K562 (cell line): ENCODE measurements at regions not wholly inside any gene's neighbourhood (a gene's known extent, or its start where the extent isn't known, plus 50 kb on each side); places are given as distances from the start of the nearest gene placed in this dataset.
"Not testable (repeated sequence)": the region's sequence is repeated elsewhere in the genome, so short reads cannot be mapped to it uniquely, and the experiment has no call there.

Source experiments
- ATAC-seq: fragments of 200-7000 bp; cut with Tn5 transposase; 3 replicates; pipeline ENCODE4 v1.9.1; 2020; ENCODE audit warnings: moderate library complexity
- BruUV-seq: library from RNA; stranded (reverse); fragments of 400-500 nt; replicated peaks from 2 replicates; lab custom pipeline; 2021; lab: Mats Ljungman, UMichigan
- CTCF ChIA-PET: fragments of 300-600 bp; formaldehyde crosslinking; extraction: SDS; loops from one replicate; lab custom pipeline; 2021; ENCODE audit warnings: low intra/inter-chr PET ratio; lab: Yijun Ruan, JAX
- POLR2A ChIA-PET: fragments of 300-600, 350-650 bp; sonication (Branson Sonifier 250); formaldehyde crosslinking; extraction: SDS; loops from one replicate; lab custom pipeline; 2021; ENCODE audit warnings: antibody characterized with exemption, inconsistent platforms; lab: Yijun Ruan, JAX
- DNase-seq, 4 experiments: peaks; one replicate each; pipeline versions ENCODE4 v3.0.0 to v3.0.0-alpha.2; 2011 to 2018; ENCODE audit warnings: low spot score in 3 of 4, mixed read lengths in 3 of 4; ENCODE audit errors: extremely low read depth in 1 of 4
- FAIRE-seq: peaks from 2 replicates; lab custom pipeline; 2011; peaks lifted over from hg19 to GRCh38; lab: Jason Lieb, UNC
- H2AFZ ChIP-seq: 2 replicates; pipeline ENCODE4 v1.6.0; 2011; ENCODE audit warnings: low read depth, low read length, control low read depth, inconsistent platforms
- H3K27ac ChIP-seq: fragments of 200-600 bp; 3 replicates; pipeline ENCODE4 v1.8.0; 2011; ENCODE audit warnings: low read depth, mild to moderate bottlenecking, control low read depth, inconsistent platforms, low read length, moderate library complexity, mixed read lengths; ENCODE audit errors: extremely low read depth
- H3K27me3 ChIP-seq, 2 experiments: fragments of 300-600 bp in 1 of 2; 2 replicates in 1 of 2; 3 replicates in 1 of 2; pipeline versions ENCODE4 v1.6.0 to v1.8.0; 2011; ENCODE audit warnings: inconsistent platforms in 2 of 2, low read length in 2 of 2, mild to moderate bottlenecking in 1 of 2, mixed read lengths in 1 of 2, moderate library complexity in 1 of 2; ENCODE audit not compliant: control insufficient read depth in 2 of 2, insufficient read depth in 2 of 2
- H3K36me3 ChIP-seq: fragments of 300-600 bp; 3 replicates; pipeline ENCODE4 v1.8.0; 2011; ENCODE audit warnings: mild to moderate bottlenecking, low read length, inconsistent platforms; ENCODE audit not compliant: control insufficient read depth, insufficient read depth
- H3K4me1 ChIP-seq, 2 experiments: fragments of 200-600 bp in 1 of 2; replicated peaks in 1 of 2; 2 replicates in 1 of 2; 3 replicates in 1 of 2; pipeline versions ENCODE4 v1.5.1 to v1.8.0; 2011; ENCODE audit warnings: inconsistent platforms in 2 of 2, low read length in 2 of 2, mild to moderate bottlenecking in 1 of 2, mixed read lengths in 1 of 2, moderate library complexity in 1 of 2; ENCODE audit not compliant: control insufficient read depth in 2 of 2, insufficient read depth in 2 of 2
- H3K4me2 ChIP-seq: 2 replicates; pipeline ENCODE4 v1.6.1; 2011; ENCODE audit warnings: low read length, control low read depth, inconsistent platforms, mixed read lengths; ENCODE audit not compliant: insufficient read depth
- H3K4me3 ChIP-seq: fragments of 200-600 bp; sonication (generic), shearing (Covaris generic); 2 replicates; pipeline ENCODE4 v1.5.1; 2016; ENCODE audit warnings: control low read depth, inconsistent platforms
- H3K79me2 ChIP-seq: fragments of 200-600 bp; 3 replicates; pipeline ENCODE4 v1.8.0; 2011; ENCODE audit warnings: low read length, inconsistent platforms; ENCODE audit not compliant: control insufficient read depth, insufficient read depth
- H3K9ac ChIP-seq, 2 experiments: 2 replicates each; pipeline versions ENCODE4 v1.6.0 to v1.6.1; 2011; ENCODE audit warnings: low read depth in 2 of 2, low read length in 2 of 2, control low read depth in 1 of 2, inconsistent platforms in 1 of 2, mild to moderate bottlenecking in 1 of 2, mixed read lengths in 1 of 2; ENCODE audit not compliant: insufficient read depth in 1 of 2
- H3K9me1 ChIP-seq: one replicate; pipeline ENCODE4 v1.6.0; 2011; ENCODE audit warnings: inconsistent platforms, mild to moderate bottlenecking, low read length, moderate library complexity; ENCODE audit not compliant: control insufficient read depth, insufficient read depth
- H3K9me3 ChIP-seq: replicated peaks from 2 replicates; pipeline ENCODE4 v1.5.1; 2011; ENCODE audit warnings: low read depth, low read length, inconsistent platforms; ENCODE audit not compliant: control insufficient read depth, insufficient read depth
- H4K20me1 ChIP-seq: replicated peaks from 2 replicates; pipeline ENCODE4 v1.6.1; 2011; ENCODE audit warnings: low read length, inconsistent platforms, mixed read lengths; ENCODE audit not compliant: control insufficient read depth, insufficient read depth
- CBFB ChIP-seq: sonication (generic); formaldehyde crosslinking; IDR thresholded peaks from 2 replicates; pipeline ENCODE4 v1.4.0; 2020; ENCODE audit warnings: mild to moderate bottlenecking, missing genetic modification reagents
- GTF2F1 ChIP-seq: IDR thresholded peaks from 2 replicates; pipeline ENCODE4 v1.6.1; 2011; ENCODE audit warnings: low read depth, low read length, improper control_type of control experiment
- HES1 ChIP-seq: fragments of 450-650 bp; IDR thresholded peaks from 2 replicates; pipeline ENCODE4 v1.6.1; 2016; ENCODE audit warnings: low read depth, mild to moderate bottlenecking, moderate library complexity
- POLR2H ChIP-seq: IDR thresholded peaks from 2 replicates; pipeline ENCODE4 v1.6.1; 2016; ENCODE audit warnings: missing genetic modification characterization, low read depth, mild to moderate bottlenecking, control low read depth, missing compliant biosample characterization, moderate library complexity
- POU5F1 ChIP-seq: fragments of 150-350 bp; IDR thresholded peaks from 2 replicates; pipeline ENCODE4 v1.6.1; 2014; ENCODE audit warnings: borderline replicate concordance, low read length, low read depth, mild to moderate bottlenecking; ENCODE audit not compliant: partially characterized antibody
- ZBED1 ChIP-seq: IDR thresholded peaks from 2 replicates; pipeline ENCODE4 v1.6.1; 2014
- ZNF134 ChIP-seq: fragments of 250-450 bp; sonication (Bioruptor Pico); conservative IDR thresholded peaks from 2 replicates; pipeline ENCODE4 v1.4.0; 2020
- ZNF507 ChIP-seq: conservative IDR thresholded peaks from 2 replicates; pipeline ENCODE4 v1.6.1; 2017; ENCODE audit warnings: missing genetic modification characterization, missing compliant biosample characterization
- ZNF583 ChIP-seq: fragments of 250-450 bp; sonication (Bioruptor Pico); IDR thresholded peaks from 2 replicates; pipeline ENCODE4 v1.4.0; 2020
- WGBS: fragments of 100-300 bp; shearing (Covaris generic); methylation state at CpG from one replicate; pipeline ENCODE4 v1.1.6; 2016; ENCODE audit warnings: low coverage, mixed read lengths; ENCODE audit not compliant: insufficient coverage; ENCODE audit errors: missing lambda C conversion rate; 5-methylcytosine and 5-hydroxymethylcytosine counted together
- in situ Hi-C: fragments of 300-500 bp; cut with MboI; formaldehyde crosslinking; loops from 4 replicates; pipeline ENCODE4 v1.15.0; 2018; ENCODE audit warnings: inconsistent platforms, mixed read lengths
- intact Hi-C: fragments of 100-400 bp; cut with micrococcal nuclease; formaldehyde crosslinking; loops from 2 replicates; pipeline ENCODE4 v1.14.2; 2022

DNA sequence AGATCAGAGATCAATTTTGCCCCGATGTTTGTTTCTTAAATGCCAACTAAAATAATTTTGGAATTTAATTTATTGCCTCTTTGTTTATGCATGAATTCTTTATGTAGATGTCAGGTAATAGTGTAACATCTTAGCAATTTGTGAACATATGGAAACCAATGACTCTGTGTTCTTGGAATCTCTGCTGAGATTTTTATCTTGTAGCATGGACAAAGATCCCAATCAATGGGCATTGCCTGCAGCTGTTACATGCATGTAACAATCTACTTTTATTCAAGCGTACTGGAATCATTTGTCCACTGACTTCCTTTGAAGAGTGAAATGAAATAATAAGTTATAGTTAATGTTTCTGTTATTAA, 61.6 kb upstream of the ARSJ start:
- H3K27me3 ChIP-seq: no peaks in the 10 kb centered on the region
- no peak overlapping the region for H3K9ac ChIP-seq
- WGBS: 9% methylated on average over 2 of the region's 2 CpGs
- H3K4me2 ChIP-seq: no peak overlapping the region
- TF ChIP-seq ZNF507 (no peak), ZBED1 (no peak)
- no peaks in the 10 kb centered on the region for H3K79me2 ChIP-seq
- H3K36me3 ChIP-seq: no peaks in the 10 kb centered on the region
- BruUV-seq: no TSS peak
- ChIA-PET CTCF (no interaction called here), POLR2A (no interaction called here)
- H3K4me1 ChIP-seq: no peaks in the 10 kb centered on the region
- H4K20me1 ChIP-seq: no peaks in the 10 kb centered on the region
- no peak overlapping the region for H3K4me3 ChIP-seq
- intact Hi-C loops (no loop called here), in situ Hi-C loops (no loop called here)
- DNase-seq (no peak), FAIRE-seq (no peak), ATAC-seq (no peak)
- no peaks in the 10 kb centered on the region for H3K9me1 ChIP-seq
- no peak overlapping the region for H2AFZ ChIP-seq
- H3K27ac ChIP-seq: no peak overlapping the region
- no peaks in the 10 kb centered on the region for H3K9me3 ChIP-seq

- Histone ChIP-seq H3K79me2 (no peaks in the 10 kb centered on the region), H3K9ac (no peak overlapping the region), H3K36me3 (no peaks in the 10 kb centered on the region), H2AFZ (no peak overlapping the region), H3K4me1 (no peaks in the 10 kb centered on the region), H3K4me2 (no peak overlapping the region), H4K20me1 (no peaks in the 10 kb centered on the region), H3K4me3 (no peak overlapping the region), H3K9me3 (no peaks in the 10 kb centered on the region), H3K9me1 (no peaks in the 10 kb centered on the region), H3K27me3 (no peaks in the 10 kb centered on the region), H3K27ac (no peak overlapping the region)
- CTCF ChIA-PET: no interaction called here
- DNase-seq (no peak), ATAC-seq (no peak), FAIRE-seq (no peak)
- BruUV-seq: no TSS peak
- POLR2A ChIA-PET: no interaction called here
- intact Hi-C loops: no loop called here
- no peak for TF ChIP-seq POU5F1
- no peak for TF ChIP-seq POLR2H (tag)
- TF ChIP-seq GTF2F1: no peak
- TF ChIP-seq ZNF134 (CRISPR knock-in tag): no peak
- no peak for TF ChIP-seq CBFB (CRISPR knock-in tag)
- TF ChIP-seq HES1: no peak
- no peak for TF ChIP-seq ZNF583 (CRISPR knock-in tag)
- in situ Hi-C loops: no loop called here
Observed at GRCh38 chr4:114043116-114043515, 63.7 kb upstream of the ARSJ start.

DNA sequence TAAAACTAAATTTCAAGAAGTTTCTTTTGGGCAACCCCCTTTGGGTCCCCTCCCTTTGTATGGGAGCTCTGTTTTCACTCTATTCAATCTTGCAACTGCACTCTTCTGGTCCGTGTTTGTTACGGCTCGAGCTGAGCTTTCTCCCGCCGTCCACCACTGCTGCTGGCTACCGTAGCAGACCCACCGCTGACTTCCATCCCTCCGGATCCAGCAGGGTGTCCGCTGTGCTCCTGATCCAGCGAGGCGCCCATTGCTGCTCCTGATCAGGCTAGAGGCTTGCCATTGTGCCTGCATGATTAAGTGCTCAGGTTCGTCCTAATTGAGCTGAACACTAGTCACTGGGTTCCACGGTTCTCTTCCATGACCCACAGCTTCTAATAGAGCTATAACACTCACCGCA, 64.9 kb upstream of the ARSJ start:
- H4K20me1 ChIP-seq, H3K79me2 ChIP-seq, H3K4me3 ChIP-seq, H3K9ac ChIP-seq, H3K36me3 ChIP-seq, POLR2A ChIA-PET, FAIRE-seq, in situ Hi-C loops, H3K4me1 ChIP-seq, intact Hi-C loops, BruUV-seq, H2AFZ ChIP-seq, ATAC-seq, DNase-seq, CTCF ChIA-PET, H3K4me2 ChIP-seq, H3K27ac ChIP-seq, H3K27me3 ChIP-seq, H3K9me3 ChIP-seq, H3K9me1 ChIP-seq: not testable (repeated sequence)
- 2% methylated on average over 14 of the region's 14 CpGs for WGBS
